SK-N-MC (cell line): ENCODE measurements at regions not wholly inside any gene's neighbourhood (a gene's known extent, or its start where the extent isn't known, plus 50 kb on each side); places are given as distances from the start of the nearest gene placed in this dataset.

Source experiments
- EZH2 ChIP-seq: fragments of 200-600 bp; sonication (generic); IDR thresholded peaks from one replicate; pipeline ENCODE4 v1.6.1; 2017; ENCODE audit warnings: antibody characterized with exemption
- FOXP2 ChIP-seq: optimal IDR thresholded peaks from 2 replicates; pipeline ENCODE3; 2011; ENCODE audit warnings: mild to moderate bottlenecking, moderate library complexity; ENCODE audit not compliant: insufficient read depth; ENCODE audit errors: extremely low read length, control extremely low read depth
- POLR2AphosphoS5 ChIP-seq: IDR thresholded peaks from 2 replicates; pipeline ENCODE4 v1.6.1; 2012; ENCODE audit warnings: mild to moderate bottlenecking, low read depth, low read length, borderline replicate concordance

GRCh38 chr9:16182784-16183183, 629.9 kb downstream of the CCDC171 start:
- TF ChIP-seq EZH2 (no peak), POLR2AphosphoS5 (no peak), FOXP2 (no peak)
